A549 (cell line): ENCODE measurements at regions not wholly inside any gene's neighbourhood (a gene's known extent, or its start where the extent isn't known, plus 50 kb on each side); places are given as distances from the start of the nearest gene placed in this dataset.

Source experiments
- ATAC-seq, 2 experiments: fragments of 200-7000 bp in 1 of 2; fragments of >200 bp in 1 of 2; cut with Nextera tagmentation in 1 of 2; cut with Tn5 transposase in 1 of 2; 3 replicates each; pipeline versions ENCODE4 v1.8.0 to v1.9.1; 2018 to 2020; ENCODE audit warnings: mild to moderate bottlenecking in 1 of 2, moderate library complexity in 1 of 2
- CTCF ChIA-PET: fragments of 300-600 bp; sonication (Branson Sonifier 250); formaldehyde crosslinking; extraction: SDS; loops from one replicate; lab custom pipeline; 2021; ENCODE audit warnings: antibody characterized with exemption, inconsistent platforms; lab: Yijun Ruan, JAX
- POLR2A ChIA-PET: fragments of 350-600 bp; formaldehyde crosslinking; extraction: SDS; loops from one replicate; lab custom pipeline; 2021; ENCODE audit warnings: antibody characterized with exemption, inconsistent platforms; lab: Yijun Ruan, JAX
- DNase-seq, 2 experiments: peaks; one replicate each; pipeline versions ENCODE4 v3.0.0 to v3.0.0-alpha.2; 2011 to 2016; ENCODE audit warnings: low read depth in 1 of 2, low spot score in 1 of 2
- FAIRE-seq: peaks from 2 replicates; lab custom pipeline; 2011; peaks lifted over from hg19 to GRCh38; lab: Jason Lieb, UNC
- H3K27ac ChIP-seq, 2 experiments: fragments of >200 bp; sonication (Bioruptor Twin); formaldehyde crosslinking; 3 replicates each; pipeline ENCODE4 v1.5.1; 2016 to 2017
- H3K4me1 ChIP-seq: fragments of >200 bp; sonication (Bioruptor Twin); formaldehyde crosslinking; 3 replicates; pipeline ENCODE4 v1.6.1; 2016
- H3K4me2 ChIP-seq: fragments of >200 bp; sonication (Bioruptor Twin); formaldehyde crosslinking; 3 replicates; pipeline ENCODE4 v1.6.1; 2016
- H3K4me3 ChIP-seq: fragments of >200 bp; sonication (Bioruptor Twin); formaldehyde crosslinking; 3 replicates; pipeline ENCODE4 v1.5.1; 2016
- H3K9me3 ChIP-seq: fragments of >200 bp; sonication (Bioruptor Twin); formaldehyde crosslinking; 3 replicates; pipeline ENCODE4 v1.6.1; 2016
- EHMT2 ChIP-seq: fragments of 200-600 bp; sonication (generic); IDR thresholded peaks from 2 replicates; pipeline ENCODE4 v1.6.1; 2016; ENCODE audit warnings: antibody characterized with exemption, low read depth, mild to moderate bottlenecking, moderate library complexity
- EP300 ChIP-seq, 2 experiments: fragments of >200 bp; sonication (Bioruptor Twin); formaldehyde crosslinking; IDR thresholded peaks; 2 replicates in 1 of 2; 3 replicates in 1 of 2; pipeline ENCODE4 v1.6.1; 2016 to 2017
- FOSL2 ChIP-seq, 2 experiments: fragments of 450-650 bp in 1 of 2; fragments of >200 bp in 1 of 2; sonication (Bioruptor Twin) in 1 of 2; formaldehyde crosslinking; IDR thresholded peaks; 2 replicates each; pipeline versions ENCODE4 v1.5.0 to v1.6.1; 2016 to 2020; ENCODE audit warnings: mild to moderate bottlenecking in 1 of 2, moderate library complexity in 1 of 2
- HOXA7 ChIP-seq: fragments of 250-450 bp; sonication (Bioruptor Pico); IDR thresholded peaks from 2 replicates; pipeline ENCODE4 v1.5.0; 2020; ENCODE audit warnings: mild to moderate bottlenecking, moderate library complexity
- HOXB5 ChIP-seq: fragments of 250-450 bp; sonication (Bioruptor Pico); IDR thresholded peaks from 2 replicates; pipeline ENCODE4 v1.5.0; 2020; ENCODE audit warnings: mild to moderate bottlenecking, moderate library complexity
- JUNB ChIP-seq: fragments of >200 bp; sonication (Bioruptor Twin); formaldehyde crosslinking; IDR thresholded peaks from 2 replicates; pipeline ENCODE4 v1.6.1; 2016
- KDM1A ChIP-seq: fragments of 200-600 bp; sonication (generic); IDR thresholded peaks from 2 replicates; pipeline ENCODE4 v1.6.1; 2016; ENCODE audit warnings: low read depth, mild to moderate bottlenecking
- MAFK ChIP-seq: fragments of 450-650 bp; IDR thresholded peaks from 2 replicates; pipeline ENCODE4 v1.6.1; 2014; ENCODE audit not compliant: partially characterized antibody
- PBX3 ChIP-seq: IDR thresholded peaks from 2 replicates; pipeline ENCODE4 v1.6.1; 2012
- RAD21 ChIP-seq, 2 experiments: fragments of >200 bp in 1 of 2; sonication (Bioruptor Twin) in 1 of 2; formaldehyde crosslinking in 1 of 2; IDR thresholded peaks in 1 of 2; conservative IDR thresholded peaks in 1 of 2; 2 replicates in 1 of 2; 3 replicates in 1 of 2; pipeline ENCODE4 v1.6.1; 2012 to 2018; ENCODE audit warnings: inconsistent platforms in 1 of 2
- SMC3 ChIP-seq: fragments of >200 bp; sonication (Bioruptor Twin); formaldehyde crosslinking; IDR thresholded peaks from 3 replicates; pipeline ENCODE4 v1.6.1; 2018; ENCODE audit warnings: inconsistent platforms
- TP53 ChIP-seq: fragments of 250-450 bp; sonication (Bioruptor Pico); IDR thresholded peaks from 2 replicates; pipeline ENCODE4 v1.5.0; 2021; ENCODE audit warnings: mild to moderate bottlenecking, moderate library complexity
- WGBS: methylation state at CpG from one replicate; pipeline ENCODE4 v1.1.6; 2017; ENCODE audit errors: missing lambda C conversion rate; 5-methylcytosine and 5-hydroxymethylcytosine counted together
- TF ChIP-seq, protein P1 (sequence below): fragments of 150-350 bp; IDR thresholded peaks from 2 replicates; pipeline ENCODE4 v1.6.1; 2014; ENCODE audit warnings: low read depth, mild to moderate bottlenecking, low read length
- TF ChIP-seq, protein P2 (sequence below): fragments of 200-600 bp; sonication (generic); IDR thresholded peaks from 2 replicates; pipeline ENCODE4 v1.6.1; 2016; ENCODE audit warnings: antibody characterized with exemption, mild to moderate bottlenecking, moderate library complexity

- DNase-seq (no peak), FAIRE-seq (no peak), ATAC-seq (no peak)
- Histone ChIP-seq H3K4me2 (no peak overlapping the region), H3K27ac (no peak overlapping the region), H3K4me1 (no peaks in the 10 kb centered on the region), H3K4me3 (no peak overlapping the region), H3K9me3 (no peaks in the 10 kb centered on the region)
- no peak for TF ChIP-seq RAD21 (conservative IDR thresholded peaks at IDR 0.05 in 1 of 2, IDR thresholded peaks at IDR 0.05 in 1 of 2)
- TF ChIP-seq JUNB, result no peak
- TF ChIP-seq FOSL2 (IDR thresholded peaks at IDR 0.05), result no peak
- TF ChIP-seq FOSL2 (CRISPR knock-in tag; IDR thresholded peaks at IDR 0.05), result no peak
- TF ChIP-seq SMC3, result no peak
- no peak for TF ChIP-seq HOXA7 (CRISPR knock-in tag)
- TF ChIP-seq HOXB5 (CRISPR knock-in tag), result no peak
- TF ChIP-seq, protein P1, sequence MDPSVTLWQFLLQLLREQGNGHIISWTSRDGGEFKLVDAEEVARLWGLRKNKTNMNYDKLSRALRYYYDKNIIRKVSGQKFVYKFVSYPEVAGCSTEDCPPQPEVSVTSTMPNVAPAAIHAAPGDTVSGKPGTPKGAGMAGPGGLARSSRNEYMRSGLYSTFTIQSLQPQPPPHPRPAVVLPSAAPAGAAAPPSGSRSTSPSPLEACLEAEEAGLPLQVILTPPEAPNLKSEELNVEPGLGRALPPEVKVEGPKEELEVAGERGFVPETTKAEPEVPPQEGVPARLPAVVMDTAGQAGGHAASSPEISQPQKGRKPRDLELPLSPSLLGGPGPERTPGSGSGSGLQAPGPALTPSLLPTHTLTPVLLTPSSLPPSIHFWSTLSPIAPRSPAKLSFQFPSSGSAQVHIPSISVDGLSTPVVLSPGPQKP, result no peak
- CTCF ChIA-PET, result no interaction called here
- POLR2A ChIA-PET, result no interaction called here
- WGBS, result 19% methylated on average over 7 of the region's 7 CpGs
These were observed 121.1 kb downstream of the NUF2 start for GRCh38 chr1:163442895-163443294.

- ChIA-PET POLR2A (no interaction called here), CTCF (interaction anchor here (0.6 to 1.7 kb wide), 2 partner anchors 15 to 31 kb away, joined by 3 read pairs; no protein-coding TSS in a partner anchor)
- FAIRE-seq, result no peak
- Histone ChIP-seq H3K4me1 (no peaks in the 10 kb centered on the region), H3K9me3 (no peaks in the 10 kb centered on the region), H3K27ac (no peak overlapping the region), H3K4me2 (no peak overlapping the region)
- 1% methylated on average over 4 of the region's 4 CpGs for WGBS
- ATAC-seq, result no peak
- TF ChIP-seq, protein P1, result no peak
- TF ChIP-seq, protein P2, sequence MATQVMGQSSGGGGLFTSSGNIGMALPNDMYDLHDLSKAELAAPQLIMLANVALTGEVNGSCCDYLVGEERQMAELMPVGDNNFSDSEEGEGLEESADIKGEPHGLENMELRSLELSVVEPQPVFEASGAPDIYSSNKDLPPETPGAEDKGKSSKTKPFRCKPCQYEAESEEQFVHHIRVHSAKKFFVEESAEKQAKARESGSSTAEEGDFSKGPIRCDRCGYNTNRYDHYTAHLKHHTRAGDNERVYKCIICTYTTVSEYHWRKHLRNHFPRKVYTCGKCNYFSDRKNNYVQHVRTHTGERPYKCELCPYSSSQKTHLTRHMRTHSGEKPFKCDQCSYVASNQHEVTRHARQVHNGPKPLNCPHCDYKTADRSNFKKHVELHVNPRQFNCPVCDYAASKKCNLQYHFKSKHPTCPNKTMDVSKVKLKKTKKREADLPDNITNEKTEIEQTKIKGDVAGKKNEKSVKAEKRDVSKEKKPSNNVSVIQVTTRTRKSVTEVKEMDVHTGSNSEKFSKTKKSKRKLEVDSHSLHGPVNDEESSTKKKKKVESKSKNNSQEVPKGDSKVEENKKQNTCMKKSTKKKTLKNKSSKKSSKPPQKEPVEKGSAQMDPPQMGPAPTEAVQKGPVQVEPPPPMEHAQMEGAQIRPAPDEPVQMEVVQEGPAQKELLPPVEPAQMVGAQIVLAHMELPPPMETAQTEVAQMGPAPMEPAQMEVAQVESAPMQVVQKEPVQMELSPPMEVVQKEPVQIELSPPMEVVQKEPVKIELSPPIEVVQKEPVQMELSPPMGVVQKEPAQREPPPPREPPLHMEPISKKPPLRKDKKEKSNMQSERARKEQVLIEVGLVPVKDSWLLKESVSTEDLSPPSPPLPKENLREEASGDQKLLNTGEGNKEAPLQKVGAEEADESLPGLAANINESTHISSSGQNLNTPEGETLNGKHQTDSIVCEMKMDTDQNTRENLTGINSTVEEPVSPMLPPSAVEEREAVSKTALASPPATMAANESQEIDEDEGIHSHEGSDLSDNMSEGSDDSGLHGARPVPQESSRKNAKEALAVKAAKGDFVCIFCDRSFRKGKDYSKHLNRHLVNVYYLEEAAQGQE, result no peak
- no peak for TF ChIP-seq TP53 (CRISPR knock-in tag)
- TF ChIP-seq KDM1A, result no peak
- no peak for TF ChIP-seq MAFK
- no peak for TF ChIP-seq EP300 (IDR thresholded peaks at IDR 0.05)
- TF ChIP-seq, all 56 proteins: peak for 0
- no peak overlapping the region for H3K4me3 ChIP-seq
- no peak for DNase-seq
These were observed 122.1 kb downstream of the NUF2 start for GRCh38 chr1:163443863-163444262.

DNA sequence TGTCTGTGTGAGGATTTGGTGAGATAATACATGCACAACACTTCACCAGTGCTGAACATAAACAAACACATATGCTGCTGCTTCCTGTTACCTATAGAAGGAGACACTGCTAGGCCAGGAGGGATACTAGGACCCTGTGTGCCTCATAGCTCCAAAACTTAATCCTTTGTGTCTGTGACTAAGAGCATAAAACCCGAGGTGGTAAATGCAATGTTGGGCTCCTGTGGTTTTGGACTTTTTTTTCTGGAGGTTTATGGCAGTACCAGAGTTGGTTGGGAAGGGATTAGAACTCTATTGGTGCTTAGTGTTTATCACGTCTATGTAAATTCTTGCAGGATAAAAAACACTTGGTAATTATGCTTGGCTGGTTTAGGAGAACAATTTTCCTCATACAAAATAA is 122.9 kb downstream of the NUF2 start:
- DNase-seq (no peak), ATAC-seq (no peak), FAIRE-seq (no peak)
- H3K4me2 ChIP-seq, result no peak overlapping the region
- ChIA-PET POLR2A (no interaction called here), CTCF (interaction anchor here (1.7 kb wide), 1 partner anchor 15 kb away, joined by 3 read pairs; no protein-coding TSS in a partner anchor)
- H3K4me1 ChIP-seq, result no peaks in the 10 kb centered on the region
- 0% methylated on average over 2 of the region's 2 CpGs for WGBS
- TF ChIP-seq EHMT2 (no peak), PBX3 (no peak)
- no peak overlapping the region for H3K4me3 ChIP-seq
- no peak overlapping the region for H3K27ac ChIP-seq
- H3K9me3 ChIP-seq, result no peaks in the 10 kb centered on the region
